HEK293 (cell line): ENCODE measurements at regions not wholly inside any gene's neighbourhood (a gene's known extent, or its start where the extent isn't known, plus 50 kb on each side); places are given as distances from the start of the nearest gene placed in this dataset.
A peak's percentile ranks its signal among the peaks of the same experiment; 100 is the strongest.

Experiments used
- BCL11B ChIP-seq: fragments of 450-650 bp; formaldehyde crosslinking; IDR thresholded peaks from 2 replicates; pipeline ENCODE4 v1.5.1; 2016; ENCODE audit warnings: low read depth, missing biosample characterization, missing genetic modification characterization
- GLI2 ChIP-seq: fragments of 450-650 bp; formaldehyde crosslinking; IDR thresholded peaks from 2 replicates; pipeline ENCODE4; 2017; ENCODE audit warnings: missing biosample characterization, missing genetic modification characterization, low read depth, borderline replicate concordance
- HIC1 ChIP-seq: fragments of 450-650 bp; formaldehyde crosslinking; IDR thresholded peaks from 2 replicates; pipeline ENCODE4 v1.5.1; 2016; ENCODE audit warnings: missing biosample characterization, missing genetic modification characterization
- IKZF3 ChIP-seq: fragments of 450-650 bp; IDR thresholded peaks from 2 replicates; pipeline ENCODE4 v1.5.0; 2018; ENCODE audit warnings: missing biosample characterization, mild to moderate bottlenecking, missing genetic modification characterization, moderate library complexity
- REST ChIP-seq: fragments of 450-650 bp; formaldehyde crosslinking; IDR thresholded peaks from 2 replicates; pipeline ENCODE4 v1.5.1; 2016; ENCODE audit warnings: missing biosample characterization, missing genetic modification characterization
- SP2 ChIP-seq: fragments of 450-650 bp; formaldehyde crosslinking; IDR thresholded peaks from 2 replicates; pipeline ENCODE4 v1.5.1; 2016; ENCODE audit warnings: missing biosample characterization, missing genetic modification characterization
- ZBTB17 ChIP-seq: fragments of 450-650 bp; formaldehyde crosslinking; IDR thresholded peaks from 2 replicates; pipeline ENCODE4 v1.5.1; 2016; ENCODE audit warnings: missing biosample characterization, missing genetic modification characterization
- ZBTB20 ChIP-seq: fragments of 450-650 bp; formaldehyde crosslinking; IDR thresholded peaks from 2 replicates; pipeline ENCODE4 v1.5.1; 2016; ENCODE audit warnings: missing biosample characterization, missing genetic modification characterization
- ZBTB48 ChIP-seq: fragments of 450-650 bp; formaldehyde crosslinking; IDR thresholded peaks from 2 replicates; pipeline ENCODE4 v1.5.1; 2016; ENCODE audit warnings: missing biosample characterization, missing genetic modification characterization
- ZEB2 ChIP-seq: fragments of 450-650 bp; formaldehyde crosslinking; IDR thresholded peaks from 2 replicates; pipeline ENCODE4 v1.5.1; 2016; ENCODE audit warnings: missing biosample characterization, missing genetic modification characterization
- ZNF138 ChIP-seq: fragments of 450-650 bp; formaldehyde crosslinking; IDR thresholded peaks from 2 replicates; pipeline ENCODE4 v1.5.1; 2016; ENCODE audit warnings: missing biosample characterization, missing genetic modification characterization, borderline replicate concordance
- ZNF140 ChIP-seq: fragments of 450-650 bp; formaldehyde crosslinking; IDR thresholded peaks from 2 replicates; pipeline ENCODE4 v1.5.1; 2016; ENCODE audit warnings: missing biosample characterization, missing genetic modification characterization
- ZNF335 ChIP-seq: fragments of 450-650 bp; formaldehyde crosslinking; conservative IDR thresholded peaks from 2 replicates; pipeline ENCODE4 v1.5.1; 2016; ENCODE audit warnings: missing biosample characterization, missing genetic modification characterization
- ZNF341 ChIP-seq: fragments of 450-650 bp; formaldehyde crosslinking; IDR thresholded peaks from 2 replicates; pipeline ENCODE4; 2016; ENCODE audit warnings: low read depth, missing biosample characterization, missing genetic modification characterization
- ZNF501 ChIP-seq: fragments of 450-650 bp; formaldehyde crosslinking; IDR thresholded peaks from 2 replicates; pipeline ENCODE4 v1.5.1; 2016; ENCODE audit warnings: missing biosample characterization, missing genetic modification characterization
- ZNF558 ChIP-seq: fragments of 450-650 bp; formaldehyde crosslinking; IDR thresholded peaks from 2 replicates; pipeline ENCODE4 v1.5.1; 2016; ENCODE audit warnings: missing biosample characterization, missing genetic modification characterization
- ZNF600 ChIP-seq: fragments of 450-650 bp; formaldehyde crosslinking; IDR thresholded peaks from 2 replicates; pipeline ENCODE4 v1.5.1; 2016; ENCODE audit warnings: missing biosample characterization, missing genetic modification characterization
- ZNF658 ChIP-seq: fragments of 450-650 bp; formaldehyde crosslinking; IDR thresholded peaks from 2 replicates; pipeline ENCODE4; 2016; ENCODE audit warnings: missing biosample characterization, missing genetic modification characterization
- ZSCAN23 ChIP-seq: fragments of 450-650 bp; formaldehyde crosslinking; IDR thresholded peaks from 2 replicates; pipeline ENCODE4 v1.5.1; 2016; ENCODE audit warnings: missing biosample characterization, missing genetic modification characterization
- ZSCAN30 ChIP-seq: fragments of 450-650 bp; IDR thresholded peaks from 2 replicates; pipeline ENCODE4 v1.5.1; 2018; ENCODE audit warnings: missing biosample characterization, mild to moderate bottlenecking, missing genetic modification characterization, moderate library complexity
- TF ChIP-seq, protein P1 (sequence below): fragments of 450-650 bp; formaldehyde crosslinking; IDR thresholded peaks from 2 replicates; pipeline ENCODE4 v1.5.1; 2016; ENCODE audit warnings: missing biosample characterization, missing genetic modification characterization
- TF ChIP-seq, protein P2 (sequence below): fragments of 450-650 bp; formaldehyde crosslinking; IDR thresholded peaks from 2 replicates; pipeline ENCODE4 v1.5.1; 2016; ENCODE audit warnings: missing biosample characterization, missing genetic modification characterization
- TF ChIP-seq, protein P3 (sequence below): fragments of 450-650 bp; formaldehyde crosslinking; IDR thresholded peaks from 2 replicates; pipeline ENCODE4 v1.5.1; 2016; ENCODE audit warnings: missing biosample characterization, missing genetic modification characterization
- TF ChIP-seq, protein P4 (sequence below): fragments of 450-650 bp; formaldehyde crosslinking; optimal IDR thresholded peaks from 2 replicates; pipeline ENCODE3; 2016; ENCODE audit warnings: missing biosample characterization, mild to moderate bottlenecking, missing genetic modification characterization

GRCh38 chr12:124517260-124518050 is 50.0 kb downstream of the NCOR2 start (continued):
- TF ChIP-seq, protein P1, sequence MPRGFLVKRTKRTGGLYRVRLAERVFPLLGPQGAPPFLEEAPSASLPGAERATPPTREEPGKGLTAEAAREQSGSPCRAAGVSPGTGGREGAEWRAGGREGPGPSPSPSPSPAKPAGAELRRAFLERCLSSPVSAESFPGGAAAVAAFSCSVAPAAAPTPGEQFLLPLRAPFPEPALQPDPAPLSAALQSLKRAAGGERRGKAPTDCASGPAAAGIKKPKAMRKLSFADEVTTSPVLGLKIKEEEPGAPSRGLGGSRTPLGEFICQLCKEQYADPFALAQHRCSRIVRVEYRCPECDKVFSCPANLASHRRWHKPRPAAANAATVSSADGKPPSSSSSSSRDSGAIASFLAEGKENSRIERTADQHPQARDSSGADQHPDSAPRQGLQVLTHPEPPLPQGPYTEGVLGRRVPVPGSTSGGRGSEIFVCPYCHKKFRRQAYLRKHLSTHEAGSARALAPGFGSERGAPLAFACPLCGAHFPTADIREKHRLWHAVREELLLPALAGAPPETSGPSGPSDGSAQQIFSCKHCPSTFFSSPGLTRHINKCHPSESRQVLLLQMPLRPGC, result no peak
- TF ChIP-seq ZNF341 (peak; percentile 99), ZBTB20 (peak; percentile 60; the same call in 1 of the 2 replicates), ZNF138 (tag by site-specific recombination) (no peak), ZNF658 (tag by site-specific recombination) (no peak), ZNF335 (peak; percentile 69), ZEB2 (tag by site-specific recombination) (peak; percentile 87), HIC1 (tag by site-specific recombination) (peak; percentile 74), ZBTB17 (tag by site-specific recombination) (peak; percentile 38; the same call in 1 of the 2 replicates), ZNF501 (0 out of 2 replicates have a peak, but pooled peaks have one; percentile 22), ZNF140 (no peak), ZNF558 (tag by site-specific recombination) (no peak), REST (tag by site-specific recombination) (no peak), ZNF600 (tag by site-specific recombination) (peak; percentile 48), ZBTB48 (tag by site-specific recombination) (peak; percentile 66; the same call in 1 of the 2 replicates), SP2 (peak; percentile 26; the same call in 1 of the 2 replicates), ZSCAN23 (tag by site-specific recombination) (no peak), ZSCAN30 (tag by site-specific recombination) (peak; percentile 82), IKZF3 (tag by site-specific recombination) (peak; percentile 94), BCL11B (peak; percentile 40; the same call in 1 of the 2 replicates), GLI2 (tag by site-specific recombination) (no peak)
- TF ChIP-seq, protein P2, sequence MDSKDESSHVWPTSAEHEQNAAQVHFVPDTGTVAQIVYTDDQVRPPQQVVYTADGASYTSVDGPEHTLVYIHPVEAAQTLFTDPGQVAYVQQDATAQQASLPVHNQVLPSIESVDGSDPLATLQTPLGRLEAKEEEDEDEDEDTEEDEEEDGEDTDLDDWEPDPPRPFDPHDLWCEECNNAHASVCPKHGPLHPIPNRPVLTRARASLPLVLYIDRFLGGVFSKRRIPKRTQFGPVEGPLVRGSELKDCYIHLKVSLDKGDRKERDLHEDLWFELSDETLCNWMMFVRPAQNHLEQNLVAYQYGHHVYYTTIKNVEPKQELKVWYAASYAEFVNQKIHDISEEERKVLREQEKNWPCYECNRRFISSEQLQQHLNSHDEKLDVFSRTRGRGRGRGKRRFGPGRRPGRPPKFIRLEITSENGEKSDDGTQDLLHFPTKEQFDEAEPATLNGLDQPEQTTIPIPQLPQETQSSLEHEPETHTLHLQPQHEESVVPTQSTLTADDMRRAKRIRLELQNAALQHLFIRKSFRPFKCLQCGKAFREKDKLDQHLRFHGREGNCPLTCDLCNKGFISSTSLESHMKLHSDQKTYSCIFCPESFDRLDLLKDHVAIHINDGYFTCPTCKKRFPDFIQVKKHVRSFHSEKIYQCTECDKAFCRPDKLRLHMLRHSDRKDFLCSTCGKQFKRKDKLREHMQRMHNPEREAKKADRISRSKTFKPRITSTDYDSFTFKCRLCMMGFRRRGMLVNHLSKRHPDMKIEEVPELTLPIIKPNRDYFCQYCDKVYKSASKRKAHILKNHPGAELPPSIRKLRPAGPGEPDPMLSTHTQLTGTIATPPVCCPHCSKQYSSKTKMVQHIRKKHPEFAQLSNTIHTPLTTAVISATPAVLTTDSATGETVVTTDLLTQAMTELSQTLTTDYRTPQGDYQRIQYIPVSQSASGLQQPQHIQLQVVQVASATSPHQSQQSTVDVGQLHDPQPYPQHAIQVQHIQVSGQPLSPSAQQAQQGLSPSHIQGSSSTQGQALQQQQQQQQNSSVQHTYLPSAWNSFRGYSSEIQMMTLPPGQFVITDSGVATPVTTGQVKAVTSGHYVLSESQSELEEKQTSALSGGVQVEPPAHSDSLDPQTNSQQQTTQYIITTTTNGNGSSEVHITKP (tag by site-specific recombination), result peak; percentile 97
- TF ChIP-seq, protein P3, sequence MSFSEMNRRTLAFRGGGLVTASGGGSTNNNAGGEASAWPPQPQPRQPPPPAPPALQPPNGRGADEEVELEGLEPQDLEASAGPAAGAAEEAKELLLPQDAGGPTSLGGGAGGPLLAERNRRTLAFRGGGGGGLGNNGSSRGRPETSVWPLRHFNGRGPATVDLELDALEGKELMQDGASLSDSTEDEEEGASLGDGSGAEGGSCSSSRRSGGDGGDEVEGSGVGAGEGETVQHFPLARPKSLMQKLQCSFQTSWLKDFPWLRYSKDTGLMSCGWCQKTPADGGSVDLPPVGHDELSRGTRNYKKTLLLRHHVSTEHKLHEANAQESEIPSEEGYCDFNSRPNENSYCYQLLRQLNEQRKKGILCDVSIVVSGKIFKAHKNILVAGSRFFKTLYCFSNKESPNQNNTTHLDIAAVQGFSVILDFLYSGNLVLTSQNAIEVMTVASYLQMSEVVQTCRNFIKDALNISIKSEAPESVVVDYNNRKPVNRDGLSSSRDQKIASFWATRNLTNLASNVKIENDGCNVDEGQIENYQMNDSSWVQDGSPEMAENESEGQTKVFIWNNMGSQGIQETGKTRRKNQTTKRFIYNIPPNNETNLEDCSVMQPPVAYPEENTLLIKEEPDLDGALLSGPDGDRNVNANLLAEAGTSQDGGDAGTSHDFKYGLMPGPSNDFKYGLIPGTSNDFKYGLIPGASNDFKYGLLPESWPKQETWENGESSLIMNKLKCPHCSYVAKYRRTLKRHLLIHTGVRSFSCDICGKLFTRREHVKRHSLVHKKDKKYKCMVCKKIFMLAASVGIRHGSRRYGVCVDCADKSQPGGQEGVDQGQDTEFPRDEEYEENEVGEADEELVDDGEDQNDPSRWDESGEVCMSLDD (tag by site-specific recombination), result 0 out of 2 replicates have a peak, but pooled peaks have one; percentile 40
- TF ChIP-seq, protein P4, sequence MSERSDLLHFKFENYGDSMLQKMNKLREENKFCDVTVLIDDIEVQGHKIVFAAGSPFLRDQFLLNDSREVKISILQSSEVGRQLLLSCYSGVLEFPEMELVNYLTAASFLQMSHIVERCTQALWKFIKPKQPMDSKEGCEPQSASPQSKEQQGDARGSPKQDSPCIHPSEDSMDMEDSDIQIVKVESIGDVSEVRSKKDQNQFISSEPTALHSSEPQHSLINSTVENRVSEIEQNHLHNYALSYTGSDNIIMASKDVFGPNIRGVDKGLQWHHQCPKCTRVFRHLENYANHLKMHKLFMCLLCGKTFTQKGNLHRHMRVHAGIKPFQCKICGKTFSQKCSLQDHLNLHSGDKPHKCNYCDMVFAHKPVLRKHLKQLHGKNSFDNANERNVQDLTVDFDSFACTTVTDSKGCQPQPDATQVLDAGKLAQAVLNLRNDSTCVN (tag by site-specific recombination), result peak; percentile 60
